H9 (cell line): ENCODE measurements at regions not wholly inside any gene's neighbourhood (a gene's known extent, or its start where the extent isn't known, plus 50 kb on each side); places are given as distances from the start of the nearest gene placed in this dataset.

Source experiments
- DNase-seq: peaks from one replicate; pipeline ENCODE4 v3.0.0-alpha.2; 2017
- H2AFZ ChIP-seq: one replicate; pipeline ENCODE4 v1.6.1; 2013; ENCODE audit warnings: mild to moderate bottlenecking, low read length, control low read depth, moderate library complexity
- H2AK5ac ChIP-seq: 2 replicates; pipeline ENCODE4 v1.6.1; 2013; ENCODE audit warnings: low read length, control low read depth, mixed read lengths; ENCODE audit not compliant: insufficient read length
- H2BK120ac ChIP-seq: one replicate; pipeline ENCODE4 v1.6.1; 2013; ENCODE audit warnings: low read depth, mild to moderate bottlenecking, low read length, control low read depth, inconsistent platforms; ENCODE audit not compliant: poor library complexity, severe bottlenecking
- H2BK12ac ChIP-seq: 2 replicates; pipeline ENCODE4 v1.6.1; 2013; ENCODE audit warnings: low read length, control low read depth, mixed read lengths, low read depth; ENCODE audit not compliant: insufficient read length
- H2BK15ac ChIP-seq: 2 replicates; pipeline ENCODE4 v1.6.1; 2013; ENCODE audit warnings: low read depth, low read length, control low read depth
- H2BK20ac ChIP-seq: one replicate; pipeline ENCODE4 v1.6.1; 2013; ENCODE audit warnings: low read depth, mild to moderate bottlenecking, low read length, control low read depth, inconsistent platforms; ENCODE audit not compliant: poor library complexity, severe bottlenecking
- H2BK5ac ChIP-seq: 2 replicates; pipeline ENCODE4 v1.6.1; 2013; ENCODE audit warnings: low read length, control low read depth, mixed read lengths; ENCODE audit not compliant: insufficient read length
- H3K14ac ChIP-seq: 2 replicates; pipeline ENCODE4 v1.6.1; 2013; ENCODE audit warnings: low read length, control low read depth; ENCODE audit not compliant: insufficient read depth
- H3K18ac ChIP-seq: 2 replicates; pipeline ENCODE4 v1.6.1; 2013; ENCODE audit warnings: low read depth, mild to moderate bottlenecking, mixed read lengths, low read length, control low read depth; ENCODE audit not compliant: insufficient read length
- H3K23ac ChIP-seq: 2 replicates; pipeline ENCODE4 v1.6.1; 2013; ENCODE audit warnings: low read length, control low read depth, mixed read lengths, low read depth; ENCODE audit not compliant: insufficient read length
- H3K23me2 ChIP-seq: 2 replicates; pipeline ENCODE4 v1.6.1; 2013; ENCODE audit warnings: low read depth, mild to moderate bottlenecking, mixed read lengths, low read length, control low read depth; ENCODE audit not compliant: insufficient read length, poor library complexity, severe bottlenecking
- H3K27ac ChIP-seq: 2 replicates; pipeline ENCODE4 v1.5.1; 2013; ENCODE audit warnings: low read length, control low read depth, mixed read lengths, low read depth; ENCODE audit not compliant: insufficient read length
- H3K27me3 ChIP-seq: 2 replicates; pipeline ENCODE4 v1.6.1; 2013; ENCODE audit warnings: low read length, control low read depth, inconsistent platforms; ENCODE audit not compliant: insufficient read depth
- H3K4ac ChIP-seq: 2 replicates; pipeline ENCODE4 v1.6.1; 2013; ENCODE audit warnings: low read depth, mild to moderate bottlenecking, control low read depth, inconsistent platforms, low read length, moderate library complexity
- H3K4me1 ChIP-seq: 2 replicates; pipeline ENCODE4 v1.6.1; 2013; ENCODE audit warnings: low read length, control low read depth, inconsistent platforms; ENCODE audit not compliant: insufficient read depth
- H3K4me2 ChIP-seq: 2 replicates; pipeline ENCODE4 v1.6.1; 2013; ENCODE audit warnings: low read length, control low read depth, mixed read lengths; ENCODE audit not compliant: insufficient read length, insufficient read depth
- H3K56ac ChIP-seq: 2 replicates; pipeline ENCODE4 v1.6.1; 2013; ENCODE audit warnings: low read depth, mild to moderate bottlenecking, mixed read lengths, low read length, control low read depth; ENCODE audit not compliant: insufficient read length
- H3K79me1 ChIP-seq: 2 replicates; pipeline ENCODE4 v1.6.1; 2013; ENCODE audit warnings: low read depth, mild to moderate bottlenecking, moderate library complexity, low read length, control low read depth, inconsistent platforms; ENCODE audit not compliant: insufficient read depth, poor library complexity, severe bottlenecking
- H3K79me2 ChIP-seq: 2 replicates; pipeline ENCODE4 v1.6.1; 2013; ENCODE audit warnings: low read length, control low read depth, inconsistent platforms; ENCODE audit not compliant: insufficient read depth
- H3K9ac ChIP-seq: 2 replicates; pipeline ENCODE4 v1.6.1; 2013; ENCODE audit warnings: low read length, control low read depth, mixed read lengths; ENCODE audit not compliant: insufficient read length; ENCODE audit errors: extremely low read depth
- H3K9me3 ChIP-seq: one replicate; pipeline ENCODE4 v1.6.1; 2013; ENCODE audit warnings: low read depth, low read length, inconsistent platforms; ENCODE audit not compliant: control insufficient read depth
- H3T11ph ChIP-seq: one replicate; pipeline ENCODE4 v1.6.1; 2013; ENCODE audit warnings: mild to moderate bottlenecking, low read length, control low read depth, inconsistent platforms
- H4K20me1 ChIP-seq: one replicate; pipeline ENCODE4 v1.6.1; 2013; ENCODE audit not compliant: control insufficient read depth, insufficient read length, insufficient read depth
- H4K5ac ChIP-seq: 2 replicates; pipeline ENCODE4 v1.6.1; 2013; ENCODE audit warnings: low read depth, mild to moderate bottlenecking, mixed read lengths, low read length, control low read depth; ENCODE audit not compliant: insufficient read length
- H4K8ac ChIP-seq: replicated peaks from 2 replicates; pipeline ENCODE4 v1.6.1; 2013; ENCODE audit warnings: low read length, control low read depth, mixed read lengths, low read depth; ENCODE audit not compliant: insufficient read length
- H4K91ac ChIP-seq: 2 replicates; pipeline ENCODE4 v1.6.1; 2013; ENCODE audit warnings: low read depth, mild to moderate bottlenecking, moderate library complexity, mixed read lengths, low read length, control low read depth; ENCODE audit not compliant: insufficient read length
- H3K27ac Mint-ChIP-seq, 3 experiments: 2 replicates in 2 of 3; 3 replicates in 1 of 3; pipeline ENCODE4 v1.8.0; 2020 to 2021; ENCODE audit warnings: mixed read lengths in 3 of 3, mild to moderate bottlenecking in 1 of 3, moderate library complexity in 1 of 3
- H3K27me3 Mint-ChIP-seq: 2 replicates; pipeline ENCODE4 v1.8.0; 2021; ENCODE audit warnings: low read depth, mild to moderate bottlenecking, moderate library complexity, mixed read lengths
- H3K36me3 Mint-ChIP-seq, 3 experiments: 2 replicates in 2 of 3; 3 replicates in 1 of 3; pipeline ENCODE4 v1.8.0; 2020 to 2021; ENCODE audit warnings: low read depth in 3 of 3, mixed read lengths in 3 of 3; ENCODE audit not compliant: insufficient read depth in 1 of 3
- H3K4me1 Mint-ChIP-seq, 2 experiments: 2 replicates each; pipeline ENCODE4 v1.8.0; 2020; ENCODE audit warnings: mixed read lengths in 2 of 2
- H3K4me3 Mint-ChIP-seq, 2 experiments: 2 replicates in 1 of 2; 3 replicates in 1 of 2; pipeline ENCODE4 v1.8.0; 2020 to 2021; ENCODE audit warnings: mild to moderate bottlenecking in 2 of 2, mixed read lengths in 2 of 2, moderate library complexity in 1 of 2
- H3K9me3 Mint-ChIP-seq, 2 experiments: 2 replicates in 1 of 2; 3 replicates in 1 of 2; pipeline ENCODE4 v1.8.0; 2020; ENCODE audit warnings: mild to moderate bottlenecking in 2 of 2, mixed read lengths in 2 of 2, moderate library complexity in 1 of 2
- CTCF ChIP-seq: fragments of 200-600 bp; sonication (generic); conservative IDR thresholded peaks from 3 replicates; pipeline ENCODE4 v1.8.0; 2021; ENCODE audit warnings: antibody characterized with exemption, mild to moderate bottlenecking
- WGBS: extraction: QIAGEN DNeasy Blood & Tissue Kit; methylation state at CpG from one replicate; pipeline ENCODE4 v1.1.7; 2013; ENCODE audit warnings: missing lambda C conversion rate, low lambda C conversion rate, mixed read lengths; ENCODE audit not compliant: insufficient read length; ENCODE audit errors: extremely low coverage; 5-methylcytosine and 5-hydroxymethylcytosine counted together

DNA sequence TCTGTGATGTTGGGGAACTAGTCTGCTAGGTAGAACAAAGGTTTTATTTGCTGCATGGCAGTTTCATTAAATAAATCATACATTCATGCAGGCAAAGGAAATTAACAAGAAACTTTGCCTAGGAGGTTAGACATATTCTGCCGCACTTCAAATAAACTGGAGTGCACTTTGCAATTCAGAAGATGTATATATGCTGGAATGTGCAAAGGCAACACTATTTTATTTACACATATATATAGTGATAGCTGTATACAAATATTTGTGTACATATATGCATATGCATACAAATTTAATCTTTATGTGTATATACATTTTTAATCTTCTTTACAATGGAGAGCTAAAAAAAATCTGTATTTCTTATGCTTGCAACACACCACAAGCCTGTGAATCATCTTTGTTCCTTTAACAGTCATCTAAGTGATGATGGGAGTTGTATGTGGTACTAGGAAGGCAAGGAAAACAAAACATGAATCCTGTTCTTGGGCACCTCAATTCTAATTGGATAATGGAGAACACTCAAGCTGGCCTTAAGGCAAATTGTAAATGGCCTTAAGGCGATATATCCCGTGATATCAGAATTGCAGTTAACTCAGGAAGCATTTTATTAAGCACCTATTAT, 605.8 kb upstream of the CAMK1G start:
- H2AK5ac ChIP-seq: no peak overlapping the region
- H3K14ac ChIP-seq: no peak overlapping the region
- no peak overlapping the region for H3T11ph ChIP-seq
- H3K23me2 ChIP-seq: no peaks in the 10 kb centered on the region
- no peaks in the 10 kb centered on the region for H3K4me1 ChIP-seq
- no CpG with 5 or more reads among the region's 3 CpGs for WGBS
- H4K8ac ChIP-seq: no peak overlapping the region
- H3K9me3 Mint-ChIP-seq: no peaks in the 10 kb centered on the region; a peak in 1 of 5 replicates
- H2BK20ac ChIP-seq: no peak overlapping the region
- no peak overlapping the region for H3K4ac ChIP-seq
- H3K4me2 ChIP-seq: no peak overlapping the region
- H2AFZ ChIP-seq: no peak overlapping the region
- H3K18ac ChIP-seq: no peak overlapping the region
- no peaks in the 10 kb centered on the region for H3K79me2 ChIP-seq
- no peak overlapping the region for H2BK5ac ChIP-seq
- H3K27ac Mint-ChIP-seq: no peak overlapping the region
- no peaks in the 10 kb centered on the region for H3K27me3 ChIP-seq
- no peak overlapping the region for H4K5ac ChIP-seq
- H4K91ac ChIP-seq: no peak overlapping the region
- H3K27ac ChIP-seq: no peak overlapping the region
- no peak overlapping the region for H3K23ac ChIP-seq
- H3K4me1 Mint-ChIP-seq: peaks cover 6 to 9% of the 10 kb centered on the region in 2 experiments
- no peaks in the 10 kb centered on the region; a peak in 1 of 7 replicates for H3K36me3 Mint-ChIP-seq
- no peak overlapping the region for H3K4me3 Mint-ChIP-seq
- no peak overlapping the region for H2BK12ac ChIP-seq
- no peak for TF ChIP-seq CTCF
- H3K56ac ChIP-seq: no peak overlapping the region
- no peaks in the 10 kb centered on the region for H3K9me3 ChIP-seq
- no peak overlapping the region for H2BK120ac ChIP-seq
- H3K27me3 Mint-ChIP-seq: peaks cover 2% of the 10 kb centered on the region; the same call in 1 of the 2 replicates
- no peaks in the 10 kb centered on the region for H3K79me1 ChIP-seq
- no peak overlapping the region for H3K9ac ChIP-seq
- DNase-seq: no peak
- no peak overlapping the region for H2BK15ac ChIP-seq
- H4K20me1 ChIP-seq: no peaks in the 10 kb centered on the region
